ENCODE measurements at regions not wholly inside any gene's neighbourhood (a gene's known extent, or its start where the extent isn't known, plus 50 kb on each side); places are given as distances from the start of the nearest gene placed in this dataset.

GRCh38 chr1:229208481-229208880, 62.4 kb upstream of the RAB4A start:
- no peak for DNase-seq (ENCODE audit: low read depth in 2 of 2)

DNA sequence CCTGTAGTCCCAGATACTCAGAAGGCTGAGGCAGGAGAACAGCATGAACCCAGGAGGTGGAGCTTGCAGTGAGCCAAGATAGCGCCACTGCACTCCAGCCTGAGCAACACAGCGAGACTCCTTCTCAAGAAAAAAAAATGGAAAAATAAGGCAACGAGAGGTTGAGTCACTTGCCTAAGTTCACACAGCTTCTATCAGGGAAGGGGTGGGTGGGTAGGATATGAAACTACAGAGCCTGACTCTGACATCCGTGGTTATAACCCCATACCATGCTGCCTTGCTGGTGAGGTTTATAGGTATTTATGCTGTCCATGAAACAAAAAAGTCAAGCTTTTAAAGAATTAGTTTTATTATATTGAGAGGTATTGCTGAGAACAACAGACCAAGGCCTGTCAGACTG, 61.5 kb upstream of the RAB4A start:
- DNase-seq (ENCODE audit: low read depth in 2 of 2) = no peak

DNA sequence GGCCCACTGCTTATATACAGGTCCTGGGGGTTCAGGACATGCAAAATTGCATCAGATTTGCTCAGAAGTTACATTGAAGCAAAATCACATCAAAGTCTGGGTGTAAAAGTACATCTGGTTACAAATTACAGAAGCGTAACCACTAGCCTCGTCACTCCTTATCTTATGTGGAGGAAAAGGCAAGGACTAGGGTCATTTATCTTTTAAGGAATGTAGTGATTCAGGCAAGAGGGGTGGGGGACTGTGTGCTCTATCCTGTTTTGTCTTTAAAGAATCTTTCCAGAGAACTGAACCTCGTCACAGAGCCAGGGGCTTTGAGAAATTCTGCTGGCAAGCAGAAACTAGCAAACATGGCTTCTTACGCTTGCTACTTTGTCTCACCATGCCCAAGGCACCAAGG, 61.1 kb upstream of the RAB4A start:
- DNase-seq (ENCODE audit: low read depth in 2 of 2) = no peak

- DNase-seq (ENCODE audit: low read depth in 2 of 2) = no peak
These were observed 60.1 kb upstream of the RAB4A start for GRCh38 chr1:229210844-229211243.

DNA sequence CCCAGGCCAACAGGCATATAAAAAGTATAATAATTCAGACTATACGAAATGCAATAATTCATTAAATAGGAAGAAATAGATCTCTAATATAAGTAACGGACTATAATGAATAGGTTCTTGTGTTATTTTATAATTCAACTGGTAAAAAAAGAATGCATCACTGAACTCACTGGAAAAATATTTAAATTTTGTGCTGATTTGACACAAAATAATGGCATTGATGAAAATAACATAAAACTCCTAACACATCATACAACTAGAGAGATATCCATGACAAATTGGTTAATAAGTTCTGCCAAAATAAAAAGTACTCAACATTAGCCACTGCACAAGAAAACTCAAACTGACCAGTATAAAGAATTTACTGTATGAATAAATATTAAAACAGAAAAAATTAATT, 57.1 kb upstream of the RAB4A start:
- DNase-seq (ENCODE audit: low read depth in 2 of 2) = no peak

GRCh38 chr1:229217716-229218115, 53.2 kb upstream of the RAB4A start:
- DNase-seq (ENCODE audit: low read depth in 2 of 2) = no peak

DNA sequence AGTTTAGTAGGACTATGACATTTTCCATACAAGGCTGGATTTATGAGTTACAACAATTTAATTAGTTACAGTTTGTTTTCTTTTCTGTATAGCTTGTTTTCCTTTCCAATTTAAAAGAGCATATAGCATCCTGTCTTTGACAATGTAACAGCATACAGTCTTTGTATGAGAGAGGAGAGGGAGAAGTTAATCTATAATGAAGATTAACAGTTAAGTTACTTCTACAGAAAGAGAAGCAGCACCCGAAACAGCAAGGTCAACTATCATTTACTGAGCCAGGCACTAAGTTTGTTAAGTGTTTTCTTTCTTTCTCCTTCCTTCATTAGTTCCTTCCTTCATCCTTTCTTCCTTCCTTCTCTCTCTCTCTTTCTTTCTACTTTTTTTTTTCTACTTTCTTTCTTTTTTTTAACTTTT, 52.3 kb upstream of the RAB4A start:
- no peak for DNase-seq (ENCODE audit: low read depth in 2 of 2)

- DNase-seq (ENCODE audit: low read depth in 2 of 2) = no peak
These were observed 50.6 kb upstream of the RAB4A start for GRCh38 chr1:229220163-229220846.

DNA sequence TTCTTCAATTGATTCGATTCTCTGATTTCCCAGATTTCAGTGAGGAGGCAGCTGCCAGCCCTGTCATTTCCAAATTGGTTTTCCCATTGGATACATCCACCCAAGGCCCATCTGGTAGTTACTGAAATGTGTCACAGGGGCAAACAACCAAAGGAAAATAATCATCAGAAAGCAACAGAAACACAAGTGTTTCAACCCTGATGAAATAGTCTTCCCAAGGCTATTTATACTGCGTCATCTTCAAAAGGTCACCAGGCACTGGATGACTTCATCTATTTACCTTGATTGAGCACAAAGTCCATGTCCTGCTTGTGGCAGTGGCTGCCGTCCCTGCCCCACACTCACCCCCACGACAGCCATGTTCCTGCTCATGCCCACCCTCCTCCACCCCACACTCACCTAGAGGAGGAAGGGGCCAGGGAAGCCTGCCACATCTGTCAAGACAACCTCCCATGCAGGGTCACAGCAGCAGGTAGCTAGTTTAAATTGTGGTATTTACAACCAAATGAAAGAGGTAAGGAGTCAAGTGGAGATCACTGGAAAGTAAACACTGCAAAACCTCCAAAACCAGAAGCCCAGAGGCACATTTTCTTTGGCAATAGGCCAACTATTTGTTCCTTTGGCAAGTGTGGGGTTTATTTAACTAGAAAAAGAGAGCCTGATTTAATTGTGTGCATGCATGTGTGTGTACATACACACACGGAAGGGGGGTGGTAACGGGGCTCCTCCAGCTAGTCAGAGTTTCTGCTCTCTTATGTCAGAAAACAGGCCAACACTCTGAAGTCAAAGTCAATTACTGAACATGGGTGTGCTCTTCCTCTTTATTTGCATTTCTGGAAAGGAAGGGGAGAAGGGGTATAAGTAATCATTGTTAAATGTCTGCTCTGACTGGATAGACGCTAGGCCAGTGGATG, 49.5 kb upstream of the RAB4A start:
- no peak for DNase-seq (ENCODE audit: low read depth in 2 of 2)
